ENCODE measurements at regions not wholly inside any gene's neighbourhood (a gene's known extent, or its start where the extent isn't known, plus 50 kb on each side); places are given as distances from the start of the nearest gene placed in this dataset.

DNA sequence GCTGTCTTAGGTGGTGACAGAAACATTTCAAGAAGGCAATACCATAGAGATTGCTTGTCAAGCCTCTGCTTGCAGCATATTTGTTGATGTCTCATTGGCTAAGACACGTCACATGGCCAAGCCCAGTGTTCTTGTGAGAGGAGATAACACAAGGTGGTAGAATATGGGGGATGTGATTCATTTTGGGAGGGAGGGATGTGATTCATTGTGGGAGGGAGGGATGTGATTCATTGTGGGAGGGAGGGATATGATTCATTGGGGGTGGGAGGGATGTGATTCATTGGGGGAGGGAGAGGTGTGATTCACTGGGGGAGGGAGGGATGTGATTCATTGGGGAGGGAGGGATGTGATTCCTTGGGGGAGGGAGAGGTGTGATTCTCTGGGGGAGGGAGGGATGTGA lies 470.5 kb upstream of the SALL1 start:
- TF ChIP-seq EZH2 (IDR thresholded peaks at IDR 0.05; ENCODE audit: low read depth, unreplicated experiment) (no peak), POLR2AphosphoS5 (IDR thresholded peaks at IDR 0.05; ENCODE audit: low read depth) (no peak), CREB1 (CRISPR knock-in tag; IDR thresholded peaks at IDR 0.05; ENCODE audit: low read depth) (no peak), EZH2phosphoT487 (IDR thresholded peaks at IDR 0.05; ENCODE audit: unreplicated experiment) (no peak), ZNF114 (CRISPR knock-in tag; IDR thresholded peaks at IDR 0.05) (no peak), ZNF331 (CRISPR knock-in tag; IDR thresholded peaks at IDR 0.05; ENCODE audit: low read depth) (no peak), NANOG (IDR thresholded peaks at IDR 0.05; ENCODE audit: borderline replicate concordance) (no peak), JUNB (IDR thresholded peaks at IDR 0.05; ENCODE audit: unreplicated experiment) (no peak), STAT1 (IDR thresholded peaks at IDR 0.05; ENCODE audit: unreplicated experiment) (no peak)
- TF ChIP-seq, protein P1, sequence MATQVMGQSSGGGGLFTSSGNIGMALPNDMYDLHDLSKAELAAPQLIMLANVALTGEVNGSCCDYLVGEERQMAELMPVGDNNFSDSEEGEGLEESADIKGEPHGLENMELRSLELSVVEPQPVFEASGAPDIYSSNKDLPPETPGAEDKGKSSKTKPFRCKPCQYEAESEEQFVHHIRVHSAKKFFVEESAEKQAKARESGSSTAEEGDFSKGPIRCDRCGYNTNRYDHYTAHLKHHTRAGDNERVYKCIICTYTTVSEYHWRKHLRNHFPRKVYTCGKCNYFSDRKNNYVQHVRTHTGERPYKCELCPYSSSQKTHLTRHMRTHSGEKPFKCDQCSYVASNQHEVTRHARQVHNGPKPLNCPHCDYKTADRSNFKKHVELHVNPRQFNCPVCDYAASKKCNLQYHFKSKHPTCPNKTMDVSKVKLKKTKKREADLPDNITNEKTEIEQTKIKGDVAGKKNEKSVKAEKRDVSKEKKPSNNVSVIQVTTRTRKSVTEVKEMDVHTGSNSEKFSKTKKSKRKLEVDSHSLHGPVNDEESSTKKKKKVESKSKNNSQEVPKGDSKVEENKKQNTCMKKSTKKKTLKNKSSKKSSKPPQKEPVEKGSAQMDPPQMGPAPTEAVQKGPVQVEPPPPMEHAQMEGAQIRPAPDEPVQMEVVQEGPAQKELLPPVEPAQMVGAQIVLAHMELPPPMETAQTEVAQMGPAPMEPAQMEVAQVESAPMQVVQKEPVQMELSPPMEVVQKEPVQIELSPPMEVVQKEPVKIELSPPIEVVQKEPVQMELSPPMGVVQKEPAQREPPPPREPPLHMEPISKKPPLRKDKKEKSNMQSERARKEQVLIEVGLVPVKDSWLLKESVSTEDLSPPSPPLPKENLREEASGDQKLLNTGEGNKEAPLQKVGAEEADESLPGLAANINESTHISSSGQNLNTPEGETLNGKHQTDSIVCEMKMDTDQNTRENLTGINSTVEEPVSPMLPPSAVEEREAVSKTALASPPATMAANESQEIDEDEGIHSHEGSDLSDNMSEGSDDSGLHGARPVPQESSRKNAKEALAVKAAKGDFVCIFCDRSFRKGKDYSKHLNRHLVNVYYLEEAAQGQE (IDR thresholded peaks at IDR 0.05; ENCODE audit: unreplicated experiment): no peak
- TF ChIP-seq, protein P2, sequence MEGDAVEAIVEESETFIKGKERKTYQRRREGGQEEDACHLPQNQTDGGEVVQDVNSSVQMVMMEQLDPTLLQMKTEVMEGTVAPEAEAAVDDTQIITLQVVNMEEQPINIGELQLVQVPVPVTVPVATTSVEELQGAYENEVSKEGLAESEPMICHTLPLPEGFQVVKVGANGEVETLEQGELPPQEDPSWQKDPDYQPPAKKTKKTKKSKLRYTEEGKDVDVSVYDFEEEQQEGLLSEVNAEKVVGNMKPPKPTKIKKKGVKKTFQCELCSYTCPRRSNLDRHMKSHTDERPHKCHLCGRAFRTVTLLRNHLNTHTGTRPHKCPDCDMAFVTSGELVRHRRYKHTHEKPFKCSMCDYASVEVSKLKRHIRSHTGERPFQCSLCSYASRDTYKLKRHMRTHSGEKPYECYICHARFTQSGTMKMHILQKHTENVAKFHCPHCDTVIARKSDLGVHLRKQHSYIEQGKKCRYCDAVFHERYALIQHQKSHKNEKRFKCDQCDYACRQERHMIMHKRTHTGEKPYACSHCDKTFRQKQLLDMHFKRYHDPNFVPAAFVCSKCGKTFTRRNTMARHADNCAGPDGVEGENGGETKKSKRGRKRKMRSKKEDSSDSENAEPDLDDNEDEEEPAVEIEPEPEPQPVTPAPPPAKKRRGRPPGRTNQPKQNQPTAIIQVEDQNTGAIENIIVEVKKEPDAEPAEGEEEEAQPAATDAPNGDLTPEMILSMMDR (conservative IDR thresholded peaks at IDR 0.05; ENCODE audit: low read depth in 2 of 2): no peak
- TF ChIP-seq, protein P3, sequence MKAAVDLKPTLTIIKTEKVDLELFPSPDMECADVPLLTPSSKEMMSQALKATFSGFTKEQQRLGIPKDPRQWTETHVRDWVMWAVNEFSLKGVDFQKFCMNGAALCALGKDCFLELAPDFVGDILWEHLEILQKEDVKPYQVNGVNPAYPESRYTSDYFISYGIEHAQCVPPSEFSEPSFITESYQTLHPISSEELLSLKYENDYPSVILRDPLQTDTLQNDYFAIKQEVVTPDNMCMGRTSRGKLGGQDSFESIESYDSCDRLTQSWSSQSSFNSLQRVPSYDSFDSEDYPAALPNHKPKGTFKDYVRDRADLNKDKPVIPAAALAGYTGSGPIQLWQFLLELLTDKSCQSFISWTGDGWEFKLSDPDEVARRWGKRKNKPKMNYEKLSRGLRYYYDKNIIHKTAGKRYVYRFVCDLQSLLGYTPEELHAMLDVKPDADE (IDR thresholded peaks at IDR 0.05): no peak
- TF ChIP-seq, protein P4, sequence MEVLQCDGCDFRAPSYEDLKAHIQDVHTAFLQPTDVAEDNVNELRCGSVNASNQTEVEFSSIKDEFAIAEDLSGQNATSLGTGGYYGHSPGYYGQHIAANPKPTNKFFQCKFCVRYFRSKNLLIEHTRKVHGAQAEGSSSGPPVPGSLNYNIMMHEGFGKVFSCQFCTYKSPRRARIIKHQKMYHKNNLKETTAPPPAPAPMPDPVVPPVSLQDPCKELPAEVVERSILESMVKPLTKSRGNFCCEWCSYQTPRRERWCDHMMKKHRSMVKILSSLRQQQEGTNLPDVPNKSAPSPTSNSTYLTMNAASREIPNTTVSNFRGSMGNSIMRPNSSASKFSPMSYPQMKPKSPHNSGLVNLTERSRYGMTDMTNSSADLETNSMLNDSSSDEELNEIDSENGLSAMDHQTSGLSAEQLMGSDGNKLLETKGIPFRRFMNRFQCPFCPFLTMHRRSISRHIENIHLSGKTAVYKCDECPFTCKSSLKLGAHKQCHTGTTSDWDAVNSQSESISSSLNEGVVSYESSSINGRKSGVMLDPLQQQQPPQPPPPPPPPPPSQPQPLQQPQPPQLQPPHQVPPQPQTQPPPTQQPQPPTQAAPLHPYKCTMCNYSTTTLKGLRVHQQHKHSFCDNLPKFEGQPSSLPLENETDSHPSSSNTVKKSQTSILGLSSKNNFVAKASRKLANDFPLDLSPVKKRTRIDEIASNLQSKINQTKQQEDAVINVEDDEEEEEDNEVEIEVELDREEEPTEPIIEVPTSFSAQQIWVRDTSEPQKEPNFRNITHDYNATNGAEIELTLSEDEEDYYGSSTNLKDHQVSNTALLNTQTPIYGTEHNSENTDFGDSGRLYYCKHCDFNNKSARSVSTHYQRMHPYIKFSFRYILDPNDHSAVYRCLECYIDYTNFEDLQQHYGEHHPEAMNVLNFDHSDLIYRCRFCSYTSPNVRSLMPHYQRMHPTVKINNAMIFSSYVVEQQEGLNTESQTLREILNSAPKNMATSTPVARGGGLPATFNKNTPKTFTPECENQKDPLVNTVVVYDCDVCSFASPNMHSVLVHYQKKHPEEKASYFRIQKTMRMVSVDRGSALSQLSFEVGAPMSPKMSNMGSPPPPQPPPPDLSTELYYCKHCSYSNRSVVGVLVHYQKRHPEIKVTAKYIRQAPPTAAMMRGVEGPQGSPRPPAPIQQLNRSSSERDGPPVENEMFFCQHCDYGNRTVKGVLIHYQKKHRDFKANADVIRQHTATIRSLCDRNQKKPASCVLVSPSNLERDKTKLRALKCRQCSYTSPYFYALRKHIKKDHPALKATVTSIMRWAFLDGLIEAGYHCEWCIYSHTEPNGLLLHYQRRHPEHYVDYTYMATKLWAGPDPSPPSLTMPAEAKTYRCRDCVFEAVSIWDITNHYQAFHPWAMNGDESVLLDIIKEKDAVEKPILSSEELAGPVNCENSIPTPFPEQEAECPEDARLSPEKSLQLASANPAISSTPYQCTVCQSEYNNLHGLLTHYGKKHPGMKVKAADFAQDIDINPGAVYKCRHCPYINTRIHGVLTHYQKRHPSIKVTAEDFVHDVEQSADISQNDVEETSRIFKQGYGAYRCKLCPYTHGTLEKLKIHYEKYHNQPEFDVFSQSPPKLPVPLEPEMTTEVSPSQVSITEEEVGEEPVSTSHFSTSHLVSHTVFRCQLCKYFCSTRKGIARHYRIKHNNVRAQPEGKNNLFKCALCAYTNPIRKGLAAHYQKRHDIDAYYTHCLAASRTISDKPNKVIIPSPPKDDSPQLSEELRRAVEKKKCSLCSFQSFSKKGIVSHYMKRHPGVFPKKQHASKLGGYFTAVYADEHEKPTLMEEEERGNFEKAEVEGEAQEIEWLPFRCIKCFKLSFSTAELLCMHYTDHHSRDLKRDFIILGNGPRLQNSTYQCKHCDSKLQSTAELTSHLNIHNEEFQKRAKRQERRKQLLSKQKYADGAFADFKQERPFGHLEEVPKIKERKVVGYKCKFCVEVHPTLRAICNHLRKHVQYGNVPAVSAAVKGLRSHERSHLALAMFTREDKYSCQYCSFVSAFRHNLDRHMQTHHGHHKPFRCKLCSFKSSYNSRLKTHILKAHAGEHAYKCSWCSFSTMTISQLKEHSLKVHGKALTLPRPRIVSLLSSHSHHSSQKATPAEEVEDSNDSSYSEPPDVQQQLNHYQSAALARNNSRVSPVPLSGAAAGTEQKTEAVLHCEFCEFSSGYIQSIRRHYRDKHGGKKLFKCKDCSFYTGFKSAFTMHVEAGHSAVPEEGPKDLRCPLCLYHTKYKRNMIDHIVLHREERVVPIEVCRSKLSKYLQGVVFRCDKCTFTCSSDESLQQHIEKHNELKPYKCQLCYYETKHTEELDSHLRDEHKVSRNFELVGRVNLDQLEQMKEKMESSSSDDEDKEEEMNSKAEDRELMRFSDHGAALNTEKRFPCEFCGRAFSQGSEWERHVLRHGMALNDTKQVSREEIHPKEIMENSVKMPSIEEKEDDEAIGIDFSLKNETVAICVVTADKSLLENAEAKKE (CRISPR knock-in tag; IDR thresholded peaks at IDR 0.05): no peak
